Astrocyte (in vitro differentiated cells and primary cell): ENCODE measurements at regions not wholly inside any gene's neighbourhood (a gene's known extent, or its start where the extent isn't known, plus 50 kb on each side); places are given as distances from the start of the nearest gene placed in this dataset.
A peak's percentile ranks its signal among the peaks of the same experiment; 100 is the strongest.

Source experiments
- DNase-seq: peaks from one replicate; pipeline ENCODE4 v3.0.0-alpha.2; 2010; ENCODE audit warnings: low read depth
- FAIRE-seq: peaks from 2 replicates; lab custom pipeline; 2011; peaks lifted over from hg19 to GRCh38; lab: Jason Lieb, UNC
- H2AFZ ChIP-seq: 2 replicates; pipeline ENCODE4 v1.6.0; 2012; ENCODE audit warnings: low read depth, low read length, inconsistent platforms
- H3K27ac ChIP-seq: 2 replicates; pipeline ENCODE4 v1.5.1; 2011; ENCODE audit warnings: low read depth, low read length, inconsistent platforms
- H3K27me3 ChIP-seq: 2 replicates; pipeline ENCODE4 v1.6.0; 2011; ENCODE audit warnings: low read length, inconsistent platforms; ENCODE audit not compliant: insufficient read depth
- H3K36me3 ChIP-seq: 2 replicates; pipeline ENCODE4 v1.5.1; 2011; ENCODE audit warnings: low read length, inconsistent platforms; ENCODE audit not compliant: insufficient read depth
- H3K4me1 ChIP-seq: 2 replicates; pipeline ENCODE4 v1.5.1; 2011; ENCODE audit warnings: low read length, inconsistent platforms; ENCODE audit not compliant: insufficient read depth
- H3K4me2 ChIP-seq: 2 replicates; pipeline ENCODE4 v1.6.0; 2012; ENCODE audit warnings: low read length, inconsistent platforms
- H3K4me3 ChIP-seq: 2 replicates; pipeline ENCODE4 v1.5.1; 2011; ENCODE audit warnings: low read depth, mild to moderate bottlenecking, low read length, inconsistent platforms; ENCODE audit not compliant: insufficient read depth
- H3K79me2 ChIP-seq: 2 replicates; pipeline ENCODE4 v1.6.0; 2012; ENCODE audit warnings: mild to moderate bottlenecking, low read length, inconsistent platforms; ENCODE audit not compliant: insufficient read depth
- H3K9ac ChIP-seq: 2 replicates; pipeline ENCODE4 v1.6.0; 2012; ENCODE audit warnings: mild to moderate bottlenecking, low read length, inconsistent platforms
- H3K9me3 ChIP-seq: 2 replicates; pipeline ENCODE4 v1.5.1; 2012; ENCODE audit warnings: low read depth, mild to moderate bottlenecking, low read length, inconsistent platforms; ENCODE audit not compliant: insufficient read depth
- H4K20me1 ChIP-seq: 2 replicates; pipeline ENCODE4 v1.6.0; 2012; ENCODE audit warnings: low read length, inconsistent platforms; ENCODE audit not compliant: insufficient read depth
- H3K27ac Mint-ChIP-seq: one replicate; pipeline ENCODE4 v1.8.0; 2021; ENCODE audit warnings: mild to moderate bottlenecking, mixed read lengths; ENCODE audit not compliant: unreplicated experiment
- H3K27me3 Mint-ChIP-seq: one replicate; pipeline ENCODE4 v1.8.0; 2021; ENCODE audit warnings: low read depth, mixed read lengths; ENCODE audit not compliant: unreplicated experiment
- H3K36me3 Mint-ChIP-seq: one replicate; pipeline ENCODE4 v1.8.0; 2021; ENCODE audit warnings: low read depth, mixed read lengths; ENCODE audit not compliant: unreplicated experiment
- H3K4me1 Mint-ChIP-seq: one replicate; pipeline ENCODE4 v1.8.0; 2021; ENCODE audit warnings: low read depth, mixed read lengths; ENCODE audit not compliant: unreplicated experiment
- H3K4me3 Mint-ChIP-seq: one replicate; pipeline ENCODE4 v1.8.0; 2021; ENCODE audit warnings: mild to moderate bottlenecking, moderate library complexity, mixed read lengths; ENCODE audit not compliant: unreplicated experiment
- H3K9me3 Mint-ChIP-seq: one replicate; pipeline ENCODE4 v1.8.0; 2021; ENCODE audit warnings: mild to moderate bottlenecking, mixed read lengths; ENCODE audit not compliant: unreplicated experiment
- EZH2 ChIP-seq: IDR thresholded peaks from 2 replicates; pipeline ENCODE4 v1.6.1; 2012; ENCODE audit warnings: mild to moderate bottlenecking, low read length, inconsistent platforms; ENCODE audit not compliant: insufficient read depth
- TF ChIP-seq, protein P1 (sequence below): IDR thresholded peaks from 2 replicates; pipeline ENCODE4 v1.5.1; 2011; ENCODE audit warnings: low read depth, mild to moderate bottlenecking, inconsistent platforms, low read length, moderate library complexity; ENCODE audit not compliant: insufficient read depth

DNA sequence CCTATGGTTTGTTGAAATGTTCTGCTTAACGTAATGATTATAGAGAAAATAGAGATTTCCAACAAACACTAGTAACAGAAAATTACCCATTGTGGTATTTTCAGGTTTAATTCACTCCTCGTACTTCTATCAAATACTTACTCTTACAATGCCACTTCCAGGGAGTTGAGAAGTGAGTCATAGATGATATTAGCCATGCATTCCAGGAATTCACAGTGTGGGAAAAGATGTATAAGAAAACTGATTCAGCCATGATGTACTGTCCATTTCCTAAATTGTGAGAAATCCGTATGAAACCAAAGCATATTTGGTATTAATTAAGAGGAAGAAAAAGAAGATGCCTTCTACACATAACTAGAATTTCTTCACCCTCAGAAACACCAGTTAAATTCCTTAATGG, 1854.6 kb upstream of the WWC1 start:
- Histone ChIP-seq H3K79me2 (no peaks in the 10 kb centered on the region), H3K9me3 (no peaks in the 10 kb centered on the region), H3K36me3 (no peaks in the 10 kb centered on the region), H2AFZ (no peak overlapping the region), H4K20me1 (no peaks in the 10 kb centered on the region), H3K27me3 (no peaks in the 10 kb centered on the region), H3K27ac (no peak overlapping the region), H3K4me2 (no peak overlapping the region), H3K4me3 (no peak overlapping the region), H3K9ac (no peak overlapping the region), H3K4me1 (no peaks in the 10 kb centered on the region)
- Mint-ChIP-seq H3K27me3 (no peaks in the 10 kb centered on the region), H3K9me3 (no peaks in the 10 kb centered on the region), H3K36me3 (no peaks in the 10 kb centered on the region), H3K4me3 (no peak overlapping the region), H3K27ac (peak overlapping the region; percentile 80), H3K4me1 (peaks cover 7% of the 10 kb centered on the region)
- DNase-seq (peak; percentile 26), FAIRE-seq (no peak)
- TF ChIP-seq EZH2 = no peak
- TF ChIP-seq, protein P1, sequence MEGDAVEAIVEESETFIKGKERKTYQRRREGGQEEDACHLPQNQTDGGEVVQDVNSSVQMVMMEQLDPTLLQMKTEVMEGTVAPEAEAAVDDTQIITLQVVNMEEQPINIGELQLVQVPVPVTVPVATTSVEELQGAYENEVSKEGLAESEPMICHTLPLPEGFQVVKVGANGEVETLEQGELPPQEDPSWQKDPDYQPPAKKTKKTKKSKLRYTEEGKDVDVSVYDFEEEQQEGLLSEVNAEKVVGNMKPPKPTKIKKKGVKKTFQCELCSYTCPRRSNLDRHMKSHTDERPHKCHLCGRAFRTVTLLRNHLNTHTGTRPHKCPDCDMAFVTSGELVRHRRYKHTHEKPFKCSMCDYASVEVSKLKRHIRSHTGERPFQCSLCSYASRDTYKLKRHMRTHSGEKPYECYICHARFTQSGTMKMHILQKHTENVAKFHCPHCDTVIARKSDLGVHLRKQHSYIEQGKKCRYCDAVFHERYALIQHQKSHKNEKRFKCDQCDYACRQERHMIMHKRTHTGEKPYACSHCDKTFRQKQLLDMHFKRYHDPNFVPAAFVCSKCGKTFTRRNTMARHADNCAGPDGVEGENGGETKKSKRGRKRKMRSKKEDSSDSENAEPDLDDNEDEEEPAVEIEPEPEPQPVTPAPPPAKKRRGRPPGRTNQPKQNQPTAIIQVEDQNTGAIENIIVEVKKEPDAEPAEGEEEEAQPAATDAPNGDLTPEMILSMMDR = no peak

DNA sequence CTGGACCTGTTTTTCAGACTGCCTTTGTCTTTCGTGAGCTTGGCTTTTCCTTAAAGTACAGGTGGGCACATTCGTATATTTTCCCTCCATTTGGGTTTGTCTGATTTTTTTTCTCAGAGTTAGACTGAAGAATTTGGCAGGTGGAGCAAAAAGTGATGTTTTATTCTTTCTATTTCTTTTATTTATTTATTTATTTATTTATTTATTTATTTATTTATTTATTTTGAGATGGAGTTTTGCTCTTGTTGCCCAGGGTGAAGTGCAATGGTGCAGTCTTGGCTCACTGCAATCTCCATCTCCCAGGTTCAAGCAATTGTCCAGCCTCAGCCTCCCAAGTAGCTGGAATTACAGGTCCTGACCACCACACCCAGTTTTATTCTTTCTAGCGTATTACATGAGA, 1805.1 kb upstream of the WWC1 start:
- Histone ChIP-seq H3K79me2 (no peaks in the 10 kb centered on the region), H2AFZ (no peak overlapping the region), H3K9ac (no peak overlapping the region), H3K27me3 (no peaks in the 10 kb centered on the region), H3K9me3 (no peaks in the 10 kb centered on the region), H3K27ac (no peak overlapping the region), H4K20me1 (no peaks in the 10 kb centered on the region), H3K4me3 (no peak overlapping the region), H3K4me2 (no peak overlapping the region), H3K36me3 (no peaks in the 10 kb centered on the region), H3K4me1 (no peaks in the 10 kb centered on the region)
- H3K27me3 Mint-ChIP-seq = no peaks in the 10 kb centered on the region
- no peaks in the 10 kb centered on the region for H3K9me3 Mint-ChIP-seq
- no peaks in the 10 kb centered on the region for H3K4me1 Mint-ChIP-seq
- FAIRE-seq (no peak), DNase-seq (no peak)
- H3K27ac Mint-ChIP-seq = no peak overlapping the region
- no peak overlapping the region for H3K4me3 Mint-ChIP-seq
- TF ChIP-seq EZH2 = no peak
- TF ChIP-seq, protein P1 = no peak
- no peaks in the 10 kb centered on the region for H3K36me3 Mint-ChIP-seq

DNA sequence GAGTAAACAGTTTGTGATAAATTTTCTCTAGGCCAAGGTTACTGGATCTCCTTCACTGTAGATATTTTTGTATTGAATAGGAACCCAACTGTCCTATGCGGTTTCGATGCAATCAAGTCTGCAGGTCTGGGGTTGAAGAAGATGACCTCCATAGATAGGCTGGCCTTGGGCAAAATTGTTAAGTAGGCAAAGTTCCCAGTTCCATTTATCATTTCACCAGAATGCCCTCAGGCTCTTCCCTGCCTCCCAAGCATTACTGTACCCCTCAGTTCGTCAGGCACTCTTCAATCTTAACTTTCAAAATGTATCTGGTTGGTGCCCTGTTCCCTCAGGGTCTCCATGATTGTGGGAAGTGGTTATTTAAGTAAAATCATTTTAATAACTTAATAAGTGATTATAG, 1802.9 kb upstream of the WWC1 start:
- Histone ChIP-seq H3K9ac (no peak overlapping the region), H3K36me3 (no peaks in the 10 kb centered on the region), H3K27me3 (no peaks in the 10 kb centered on the region), H4K20me1 (no peaks in the 10 kb centered on the region), H3K4me2 (no peak overlapping the region), H2AFZ (no peak overlapping the region), H3K27ac (no peak overlapping the region), H3K79me2 (no peaks in the 10 kb centered on the region), H3K4me1 (no peaks in the 10 kb centered on the region), H3K4me3 (no peak overlapping the region), H3K9me3 (no peaks in the 10 kb centered on the region)
- FAIRE-seq (no peak), DNase-seq (no peak)
- Mint-ChIP-seq H3K4me1 (no peaks in the 10 kb centered on the region), H3K27ac (no peak overlapping the region), H3K27me3 (no peaks in the 10 kb centered on the region), H3K9me3 (no peaks in the 10 kb centered on the region), H3K4me3 (no peak overlapping the region), H3K36me3 (no peaks in the 10 kb centered on the region)
- TF ChIP-seq EZH2 = no peak
